ENCODE measurements at regions not wholly inside any gene's neighbourhood (a gene's known extent, or its start where the extent isn't known, plus 50 kb on each side); places are given as distances from the start of the nearest gene placed in this dataset.

DNA sequence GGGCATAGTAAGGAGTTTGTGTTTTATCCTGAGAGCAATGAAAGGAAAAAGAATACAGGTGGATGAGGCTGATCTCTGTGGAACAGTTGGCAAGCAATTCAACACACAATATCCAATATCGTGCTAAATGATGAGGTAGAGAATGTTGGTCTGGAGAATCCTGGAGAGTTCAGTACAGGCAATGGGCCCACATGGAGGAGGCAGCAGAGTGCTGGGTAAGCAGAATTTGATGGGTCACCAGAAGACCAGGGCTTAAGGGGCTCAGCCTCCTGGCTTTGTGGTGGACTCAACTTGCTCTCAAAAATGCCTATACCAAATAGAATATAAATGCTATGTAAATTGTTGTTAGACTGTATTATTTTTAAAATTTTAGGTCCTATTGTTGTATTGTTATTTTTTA is 271.5 kb upstream of the JARID2 start:
- no peak for DNase-seq (ENCODE audit: extremely low spot score in 2 of 2)
- Histone ChIP-seq H3K27ac (no peak overlapping the region), H3K36me3 (no peaks in the 10 kb centered on the region), H3K4me3 (no peak overlapping the region), H3K27me3 (no peaks in the 10 kb centered on the region), H3K4me1 (no peaks in the 10 kb centered on the region), H3K9me3 (no peaks in the 10 kb centered on the region)
- TF ChIP-seq POLR2A (IDR thresholded peaks at IDR 0.05): no peak
- TF ChIP-seq POLR2AphosphoS5 (IDR thresholded peaks at IDR 0.05; ENCODE audit: insufficient read depth in 1 of 2, low read depth in 1 of 2): no peak
- TF ChIP-seq, protein P1, sequence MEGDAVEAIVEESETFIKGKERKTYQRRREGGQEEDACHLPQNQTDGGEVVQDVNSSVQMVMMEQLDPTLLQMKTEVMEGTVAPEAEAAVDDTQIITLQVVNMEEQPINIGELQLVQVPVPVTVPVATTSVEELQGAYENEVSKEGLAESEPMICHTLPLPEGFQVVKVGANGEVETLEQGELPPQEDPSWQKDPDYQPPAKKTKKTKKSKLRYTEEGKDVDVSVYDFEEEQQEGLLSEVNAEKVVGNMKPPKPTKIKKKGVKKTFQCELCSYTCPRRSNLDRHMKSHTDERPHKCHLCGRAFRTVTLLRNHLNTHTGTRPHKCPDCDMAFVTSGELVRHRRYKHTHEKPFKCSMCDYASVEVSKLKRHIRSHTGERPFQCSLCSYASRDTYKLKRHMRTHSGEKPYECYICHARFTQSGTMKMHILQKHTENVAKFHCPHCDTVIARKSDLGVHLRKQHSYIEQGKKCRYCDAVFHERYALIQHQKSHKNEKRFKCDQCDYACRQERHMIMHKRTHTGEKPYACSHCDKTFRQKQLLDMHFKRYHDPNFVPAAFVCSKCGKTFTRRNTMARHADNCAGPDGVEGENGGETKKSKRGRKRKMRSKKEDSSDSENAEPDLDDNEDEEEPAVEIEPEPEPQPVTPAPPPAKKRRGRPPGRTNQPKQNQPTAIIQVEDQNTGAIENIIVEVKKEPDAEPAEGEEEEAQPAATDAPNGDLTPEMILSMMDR (IDR thresholded peaks at IDR 0.05): no peak
- intact Hi-C loops (cut with DNase I): no loop called here

DNA sequence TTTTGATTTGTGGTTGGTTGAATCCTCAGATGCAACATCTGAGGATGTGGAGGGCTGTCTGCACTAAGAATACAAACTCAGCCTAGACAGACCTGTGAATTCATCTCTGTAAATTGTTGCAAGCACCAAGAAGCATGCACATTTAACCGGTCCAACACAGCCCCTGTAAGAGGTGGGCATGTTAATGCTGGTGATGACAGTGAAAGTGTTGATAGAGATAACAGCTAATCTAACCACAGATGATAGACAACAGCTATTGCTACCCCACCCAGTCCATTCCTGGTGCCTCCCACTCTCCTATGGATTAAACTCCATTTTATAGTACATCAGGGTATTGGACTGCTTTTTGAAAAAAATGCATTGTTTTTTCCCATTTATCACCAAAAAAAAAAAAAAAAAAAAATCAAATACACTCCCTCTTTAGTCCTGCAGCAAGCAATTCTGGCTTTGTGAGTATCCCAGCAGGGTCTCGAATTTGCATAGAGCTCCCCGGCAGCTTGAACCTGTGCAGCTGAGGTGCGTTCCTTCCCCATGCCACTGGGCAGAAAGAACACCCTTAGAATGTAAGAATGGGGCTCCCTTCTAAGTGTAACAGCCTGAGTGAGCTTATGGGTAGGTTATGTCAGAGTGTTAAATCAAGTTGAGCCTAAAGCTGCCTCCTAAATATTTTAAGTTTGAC is 270.9 kb upstream of the JARID2 start:
- TF ChIP-seq, protein P1 (IDR thresholded peaks at IDR 0.05): no peak
- TF ChIP-seq POLR2AphosphoS5 (IDR thresholded peaks at IDR 0.05; ENCODE audit: insufficient read depth in 1 of 2, low read depth in 1 of 2) (no peak), POLR2A (IDR thresholded peaks at IDR 0.05) (no peak)
- H3K27ac ChIP-seq: no peak overlapping the region
- H3K27me3 ChIP-seq: no peaks in the 10 kb centered on the region
- intact Hi-C loops (cut with DNase I): no loop called here
- no peaks in the 10 kb centered on the region for H3K4me1 ChIP-seq
- H3K4me3 ChIP-seq: no peak overlapping the region
- no peak for DNase-seq (ENCODE audit: extremely low spot score in 2 of 2)
- no peaks in the 10 kb centered on the region for H3K36me3 ChIP-seq
- H3K9me3 ChIP-seq: no peaks in the 10 kb centered on the region

DNA sequence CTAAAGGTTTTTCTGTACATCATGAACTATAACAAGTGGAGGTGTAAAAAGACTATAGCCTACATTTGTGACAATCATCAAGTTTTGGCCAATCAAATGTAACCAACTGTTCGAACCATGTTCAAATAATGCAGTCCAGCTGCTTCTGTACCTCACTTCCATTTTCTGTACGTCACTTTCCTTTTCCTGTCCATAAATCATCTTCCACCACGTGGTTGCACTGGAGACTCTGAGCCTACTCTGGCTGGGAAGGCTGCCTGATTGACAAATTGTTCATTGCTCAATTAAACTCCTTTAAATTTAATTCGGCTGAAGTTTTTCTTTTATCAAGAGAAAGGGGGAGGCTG is 270.4 kb upstream of the JARID2 start:
- TF ChIP-seq, protein P1 (IDR thresholded peaks at IDR 0.05): no peak
- TF ChIP-seq POLR2A (IDR thresholded peaks at IDR 0.05) (no peak), POLR2AphosphoS5 (IDR thresholded peaks at IDR 0.05; ENCODE audit: insufficient read depth in 1 of 2, low read depth in 1 of 2) (no peak)
- Histone ChIP-seq H3K27me3 (no peaks in the 10 kb centered on the region), H3K4me1 (no peaks in the 10 kb centered on the region), H3K27ac (no peak overlapping the region), H3K36me3 (no peaks in the 10 kb centered on the region), H3K4me3 (no peak overlapping the region), H3K9me3 (no peaks in the 10 kb centered on the region)
- intact Hi-C loops (cut with DNase I): no loop called here
- no peak for DNase-seq (ENCODE audit: extremely low spot score in 2 of 2)

DNA sequence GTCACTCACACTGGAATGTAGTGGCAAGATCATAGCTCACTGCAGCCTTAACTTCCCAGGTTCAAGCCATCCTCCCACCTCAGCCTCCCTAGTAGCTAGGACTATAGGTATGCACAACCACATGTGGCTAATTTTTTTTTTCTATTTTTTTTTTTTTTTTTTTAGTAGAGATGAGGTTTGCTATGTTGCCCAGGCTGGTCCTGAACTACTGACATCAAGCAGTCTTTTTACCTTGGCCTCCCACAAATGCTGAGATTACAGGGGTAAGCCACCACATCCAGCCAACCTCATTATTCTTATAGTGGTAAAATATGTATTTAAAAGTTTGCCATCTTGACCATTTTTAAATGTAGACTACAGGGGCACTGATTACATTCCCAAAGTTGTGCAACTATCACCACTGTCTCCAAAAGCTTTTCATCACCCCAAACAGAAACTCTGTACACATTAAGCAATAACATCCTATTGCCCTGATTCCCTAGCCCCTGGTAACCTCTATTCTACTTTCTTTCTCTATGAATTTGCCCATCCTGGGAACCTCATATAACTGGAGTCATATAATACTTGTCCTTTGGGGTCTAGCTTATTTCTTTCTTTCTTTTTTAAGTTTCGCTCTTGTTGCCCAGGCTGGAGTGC is 268.0 kb upstream of the JARID2 start:
- H3K36me3 ChIP-seq: no peaks in the 10 kb centered on the region
- H3K9me3 ChIP-seq: no peaks in the 10 kb centered on the region
- DNase-seq (ENCODE audit: extremely low spot score in 2 of 2): no peak
- TF ChIP-seq POLR2AphosphoS5 (IDR thresholded peaks at IDR 0.05; ENCODE audit: insufficient read depth in 1 of 2, low read depth in 1 of 2) (no peak), POLR2A (IDR thresholded peaks at IDR 0.05) (no peak)
- TF ChIP-seq, protein P1 (IDR thresholded peaks at IDR 0.05): no peak
- no peaks in the 10 kb centered on the region for H3K4me1 ChIP-seq
- H3K4me3 ChIP-seq: no peak overlapping the region
- no peak overlapping the region for H3K27ac ChIP-seq
- intact Hi-C loops (cut with DNase I): no loop called here
- H3K27me3 ChIP-seq: no peaks in the 10 kb centered on the region

DNA sequence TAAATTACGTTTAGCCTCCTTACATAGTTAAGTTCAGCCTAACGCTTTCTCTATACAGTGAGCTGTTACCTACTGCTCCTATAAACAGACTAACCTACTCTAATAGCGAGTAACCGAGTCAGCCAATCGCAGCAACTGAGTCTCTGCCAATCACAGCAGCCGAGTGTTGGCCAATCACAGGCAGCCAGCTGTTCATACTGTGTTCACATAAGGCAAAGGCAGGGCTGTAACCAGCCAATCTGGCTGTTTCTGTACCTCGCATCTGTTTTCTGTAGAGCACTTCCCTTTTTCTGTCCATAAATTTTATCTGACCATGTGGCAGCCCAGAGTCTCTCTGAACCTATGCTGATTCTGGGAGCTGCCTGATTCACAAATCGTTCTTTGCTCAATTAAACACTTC is 263.9 kb upstream of the JARID2 start:
- Histone ChIP-seq H3K27me3 (no peaks in the 10 kb centered on the region), H3K36me3 (no peaks in the 10 kb centered on the region), H3K27ac (no peak overlapping the region), H3K4me1 (peaks cover 14% of the 10 kb centered on the region), H3K9me3 (no peaks in the 10 kb centered on the region), H3K4me3 (no peak overlapping the region)
- no peak for DNase-seq (ENCODE audit: extremely low spot score in 2 of 2)
- intact Hi-C loops (cut with DNase I): no loop called here
- no peak for TF ChIP-seq POLR2AphosphoS5 (IDR thresholded peaks at IDR 0.05; ENCODE audit: insufficient read depth in 1 of 2, low read depth in 1 of 2)
- TF ChIP-seq, protein P1 (IDR thresholded peaks at IDR 0.05): no peak
- no peak for TF ChIP-seq POLR2A (IDR thresholded peaks at IDR 0.05)
